DND-41 (cell line): ENCODE measurements at regions not wholly inside any gene's neighbourhood (a gene's known extent, or its start where the extent isn't known, plus 50 kb on each side); places are given as distances from the start of the nearest gene placed in this dataset.

ENCODE experiments used
- ATAC-seq: fragments of 200-7000 bp; cut with Tn5 transposase; 3 replicates; pipeline ENCODE4 v1.9.1; 2021; ENCODE audit warnings: low read depth; ENCODE audit not compliant: insufficient read depth
- DNase-seq: peaks from one replicate; pipeline ENCODE4 v3.0.0-alpha.2; 2020
- H2AFZ ChIP-seq: 2 replicates; pipeline ENCODE4 v1.6.0; 2012; ENCODE audit warnings: low read depth, low read length
- H3K27ac ChIP-seq: 2 replicates; pipeline ENCODE4 v1.5.1; 2012; ENCODE audit warnings: low read length, inconsistent platforms
- H3K27me3 ChIP-seq: fragments of 200-600 bp; sonication (generic); 2 replicates; pipeline ENCODE4 v1.6.0; 2012; ENCODE audit warnings: low read length, mild to moderate bottlenecking, inconsistent platforms; ENCODE audit not compliant: insufficient read depth, poor library complexity
- H3K36me3 ChIP-seq: 2 replicates; pipeline ENCODE4 v1.5.1; 2012; ENCODE audit warnings: low read length, inconsistent platforms; ENCODE audit not compliant: insufficient read depth
- H3K4me1 ChIP-seq: 2 replicates; pipeline ENCODE4 v1.5.1; 2012; ENCODE audit warnings: mild to moderate bottlenecking, low read length; ENCODE audit not compliant: insufficient read depth
- H3K4me2 ChIP-seq: 2 replicates; pipeline ENCODE4 v1.6.0; 2012; ENCODE audit warnings: mild to moderate bottlenecking, moderate library complexity, low read length, inconsistent platforms; ENCODE audit not compliant: insufficient read depth
- H3K4me3 ChIP-seq, 2 experiments: fragments of 200-600 bp in 1 of 2; shearing (Covaris generic) in 1 of 2; 2 replicates each; pipeline ENCODE4 v1.5.1; 2012 to 2016; ENCODE audit warnings: inconsistent platforms in 2 of 2, low read length in 2 of 2, mild to moderate bottlenecking in 2 of 2, low read depth in 1 of 2, moderate library complexity in 1 of 2
- H3K79me2 ChIP-seq: 2 replicates; pipeline ENCODE4 v1.6.0; 2012; ENCODE audit warnings: low read length, inconsistent platforms; ENCODE audit not compliant: insufficient read depth
- H3K9ac ChIP-seq: 2 replicates; pipeline ENCODE4 v1.6.0; 2012; ENCODE audit warnings: low read depth, mild to moderate bottlenecking, inconsistent platforms, low read length, moderate library complexity
- H3K9me3 ChIP-seq: 2 replicates; pipeline ENCODE4 v1.5.1; 2012; ENCODE audit warnings: low read length, moderate library complexity, mild to moderate bottlenecking, inconsistent platforms; ENCODE audit not compliant: insufficient read depth, severe bottlenecking
- H4K20me1 ChIP-seq: 2 replicates; pipeline ENCODE4 v1.6.0; 2012; ENCODE audit warnings: low read length; ENCODE audit not compliant: insufficient read depth
- CTCF ChIP-seq: IDR thresholded peaks from 2 replicates; pipeline ENCODE4 v1.5.1; 2012; ENCODE audit warnings: borderline replicate concordance, low read length, moderate library complexity, mild to moderate bottlenecking; ENCODE audit not compliant: poor library complexity, severe bottlenecking; ENCODE audit errors: extremely low read depth
- EZH2 ChIP-seq: IDR thresholded peaks from 3 replicates; pipeline ENCODE4 v1.6.1; 2012; ENCODE audit warnings: borderline replicate concordance, low read depth, mild to moderate bottlenecking, moderate library complexity, low read length, inconsistent platforms; ENCODE audit not compliant: severe bottlenecking

GRCh38 chr1:80249699-80250098, 1243.2 kb upstream of the ADGRL4 start:
- H3K27ac ChIP-seq: no peak overlapping the region
- TF ChIP-seq CTCF: no peak
- TF ChIP-seq EZH2: no peak
- H3K4me2 ChIP-seq: no peak overlapping the region
- no peaks in the 10 kb centered on the region for H4K20me1 ChIP-seq
- no peak overlapping the region for H2AFZ ChIP-seq
- DNase-seq (no peak), ATAC-seq (no peak)
- H3K36me3 ChIP-seq: no peaks in the 10 kb centered on the region
- no peak overlapping the region for H3K9ac ChIP-seq
- no peaks in the 10 kb centered on the region for H3K4me1 ChIP-seq
- H3K9me3 ChIP-seq: peaks cover 4% of the 10 kb centered on the region
- H3K4me3 ChIP-seq: no peak overlapping the region
- no peaks in the 10 kb centered on the region for H3K27me3 ChIP-seq
- no peaks in the 10 kb centered on the region for H3K79me2 ChIP-seq

GRCh38 chr1:80248886-80249285, 1242.4 kb upstream of the ADGRL4 start:
- Histone ChIP-seq H3K4me2 (no peak overlapping the region), H3K4me1 (no peaks in the 10 kb centered on the region), H3K27me3 (no peaks in the 10 kb centered on the region), H3K27ac (no peak overlapping the region), H2AFZ (no peak overlapping the region), H3K4me3 (no peak overlapping the region), H3K79me2 (no peaks in the 10 kb centered on the region), H4K20me1 (no peaks in the 10 kb centered on the region), H3K36me3 (no peaks in the 10 kb centered on the region), H3K9ac (no peak overlapping the region), H3K9me3 (peaks cover 4% of the 10 kb centered on the region)
- DNase-seq: no peak
- TF ChIP-seq EZH2: no peak
- no peak for TF ChIP-seq CTCF
- no peak for ATAC-seq

- no peaks in the 10 kb centered on the region for H4K20me1 ChIP-seq
- H3K4me2 ChIP-seq: no peak overlapping the region
- no peak for DNase-seq
- TF ChIP-seq EZH2: no peak
- no peak for TF ChIP-seq CTCF
- H3K27ac ChIP-seq: no peak overlapping the region
- H3K4me3 ChIP-seq: no peak overlapping the region
- peaks cover 4% of the 10 kb centered on the region for H3K9me3 ChIP-seq
- no peaks in the 10 kb centered on the region for H3K79me2 ChIP-seq
- no peak overlapping the region for H2AFZ ChIP-seq
- no peak for ATAC-seq
- H3K27me3 ChIP-seq: no peaks in the 10 kb centered on the region
- no peaks in the 10 kb centered on the region for H3K4me1 ChIP-seq
- H3K36me3 ChIP-seq: no peaks in the 10 kb centered on the region
- H3K9ac ChIP-seq: no peak overlapping the region
These were observed 1239.3 kb upstream of the ADGRL4 start for GRCh38 chr1:80245813-80246212.

GRCh38 chr1:80244372-80244771, 1237.8 kb upstream of the ADGRL4 start:
- Histone ChIP-seq H3K27me3 (no peaks in the 10 kb centered on the region), H3K79me2 (no peaks in the 10 kb centered on the region), H3K4me3 (no peak overlapping the region), H4K20me1 (no peaks in the 10 kb centered on the region), H3K4me2 (no peak overlapping the region), H3K27ac (no peak overlapping the region), H3K9me3 (peaks cover under 1% of the 10 kb centered on the region), H3K36me3 (no peaks in the 10 kb centered on the region), H3K4me1 (no peaks in the 10 kb centered on the region), H3K9ac (no peak overlapping the region), H2AFZ (no peak overlapping the region)
- no peak for TF ChIP-seq CTCF
- no peak for TF ChIP-seq EZH2
- no peak for DNase-seq
- ATAC-seq: no peak
